K562 (cell line): ENCODE measurements at regions not wholly inside any gene's neighbourhood (a gene's known extent, or its start where the extent isn't known, plus 50 kb on each side); places are given as distances from the start of the nearest gene placed in this dataset.

Source experiments
- ATAC-seq: fragments of 200-7000 bp; cut with Tn5 transposase; 3 replicates; pipeline ENCODE4 v1.9.1; 2020; ENCODE audit warnings: moderate library complexity
- BruUV-seq: library from RNA; stranded (reverse); fragments of 400-500 nt; replicated peaks from 2 replicates; lab custom pipeline; 2021; lab: Mats Ljungman, UMichigan
- CTCF ChIA-PET: fragments of 300-600 bp; formaldehyde crosslinking; extraction: SDS; loops from one replicate; lab custom pipeline; 2021; ENCODE audit warnings: low intra/inter-chr PET ratio; lab: Yijun Ruan, JAX
- POLR2A ChIA-PET: fragments of 300-600, 350-650 bp; sonication (Branson Sonifier 250); formaldehyde crosslinking; extraction: SDS; loops from one replicate; lab custom pipeline; 2021; ENCODE audit warnings: antibody characterized with exemption, inconsistent platforms; lab: Yijun Ruan, JAX
- DNase-seq, 4 experiments: peaks; one replicate each; pipeline versions ENCODE4 v3.0.0 to v3.0.0-alpha.2; 2011 to 2018; ENCODE audit warnings: low spot score in 3 of 4, mixed read lengths in 3 of 4; ENCODE audit errors: extremely low read depth in 1 of 4
- FAIRE-seq: peaks from 2 replicates; lab custom pipeline; 2011; peaks lifted over from hg19 to GRCh38; lab: Jason Lieb, UNC
- H2AFZ ChIP-seq: 2 replicates; pipeline ENCODE4 v1.6.0; 2011; ENCODE audit warnings: low read depth, low read length, control low read depth, inconsistent platforms
- H3K27ac ChIP-seq: fragments of 200-600 bp; 3 replicates; pipeline ENCODE4 v1.8.0; 2011; ENCODE audit warnings: low read depth, mild to moderate bottlenecking, control low read depth, inconsistent platforms, low read length, moderate library complexity, mixed read lengths; ENCODE audit errors: extremely low read depth
- H3K27me3 ChIP-seq, 2 experiments: fragments of 300-600 bp in 1 of 2; 2 replicates in 1 of 2; 3 replicates in 1 of 2; pipeline versions ENCODE4 v1.6.0 to v1.8.0; 2011; ENCODE audit warnings: inconsistent platforms in 2 of 2, low read length in 2 of 2, mild to moderate bottlenecking in 1 of 2, mixed read lengths in 1 of 2, moderate library complexity in 1 of 2; ENCODE audit not compliant: control insufficient read depth in 2 of 2, insufficient read depth in 2 of 2
- H3K36me3 ChIP-seq: fragments of 300-600 bp; 3 replicates; pipeline ENCODE4 v1.8.0; 2011; ENCODE audit warnings: mild to moderate bottlenecking, low read length, inconsistent platforms; ENCODE audit not compliant: control insufficient read depth, insufficient read depth
- H3K4me1 ChIP-seq, 2 experiments: fragments of 200-600 bp in 1 of 2; replicated peaks in 1 of 2; 2 replicates in 1 of 2; 3 replicates in 1 of 2; pipeline versions ENCODE4 v1.5.1 to v1.8.0; 2011; ENCODE audit warnings: inconsistent platforms in 2 of 2, low read length in 2 of 2, mild to moderate bottlenecking in 1 of 2, mixed read lengths in 1 of 2, moderate library complexity in 1 of 2; ENCODE audit not compliant: control insufficient read depth in 2 of 2, insufficient read depth in 2 of 2
- H3K4me2 ChIP-seq: 2 replicates; pipeline ENCODE4 v1.6.1; 2011; ENCODE audit warnings: low read length, control low read depth, inconsistent platforms, mixed read lengths; ENCODE audit not compliant: insufficient read depth
- H3K4me3 ChIP-seq: fragments of 200-600 bp; sonication (generic), shearing (Covaris generic); 2 replicates; pipeline ENCODE4 v1.5.1; 2016; ENCODE audit warnings: control low read depth, inconsistent platforms
- H3K79me2 ChIP-seq: fragments of 200-600 bp; 3 replicates; pipeline ENCODE4 v1.8.0; 2011; ENCODE audit warnings: low read length, inconsistent platforms; ENCODE audit not compliant: control insufficient read depth, insufficient read depth
- H3K9ac ChIP-seq, 2 experiments: 2 replicates each; pipeline versions ENCODE4 v1.6.0 to v1.6.1; 2011; ENCODE audit warnings: low read depth in 2 of 2, low read length in 2 of 2, control low read depth in 1 of 2, inconsistent platforms in 1 of 2, mild to moderate bottlenecking in 1 of 2, mixed read lengths in 1 of 2; ENCODE audit not compliant: insufficient read depth in 1 of 2
- H3K9me1 ChIP-seq: one replicate; pipeline ENCODE4 v1.6.0; 2011; ENCODE audit warnings: inconsistent platforms, mild to moderate bottlenecking, low read length, moderate library complexity; ENCODE audit not compliant: control insufficient read depth, insufficient read depth
- H3K9me3 ChIP-seq: replicated peaks from 2 replicates; pipeline ENCODE4 v1.5.1; 2011; ENCODE audit warnings: low read depth, low read length, inconsistent platforms; ENCODE audit not compliant: control insufficient read depth, insufficient read depth
- H4K20me1 ChIP-seq: replicated peaks from 2 replicates; pipeline ENCODE4 v1.6.1; 2011; ENCODE audit warnings: low read length, inconsistent platforms, mixed read lengths; ENCODE audit not compliant: control insufficient read depth, insufficient read depth
- HDAC3 ChIP-seq: fragments of 450-650 bp; IDR thresholded peaks from 2 replicates; pipeline ENCODE4 v1.6.1; 2018; ENCODE audit warnings: borderline replicate concordance, mild to moderate bottlenecking, moderate library complexity; ENCODE audit not compliant: partially characterized antibody
- KLF10 ChIP-seq: fragments of 250-450 bp; sonication (Bioruptor Pico); IDR thresholded peaks from 2 replicates; pipeline ENCODE4 v1.6.1; 2021; ENCODE audit warnings: matching md5 sums
- MBD1 ChIP-seq: fragments of 250-450 bp; sonication (Bioruptor Pico); IDR thresholded peaks from 2 replicates; pipeline ENCODE4 v1.8.0; 2022; ENCODE audit warnings: inconsistent platforms
- MLX ChIP-seq, 2 experiments: fragments of 450-650 bp in 1 of 2; sonication (generic) in 1 of 2; formaldehyde crosslinking; conservative IDR thresholded peaks; 2 replicates each; pipeline versions ENCODE4 v1.4.0 to v1.8.1; 2020 to 2022; ENCODE audit warnings: mild to moderate bottlenecking in 1 of 2, missing genetic modification reagents in 1 of 2
- RBM25 ChIP-seq: fragments of 200-400 bp; formaldehyde crosslinking; IDR thresholded peaks from 2 replicates; pipeline ENCODE4 v1.6.1; 2018; ENCODE audit warnings: low read length, low read depth, moderate library complexity; ENCODE audit not compliant: severe bottlenecking
- REST ChIP-seq, 2 experiments: fragments of 450-650 bp; formaldehyde crosslinking in 1 of 2; IDR thresholded peaks; 2 replicates each; pipeline versions ENCODE4 v1.4.0 to v1.6.1; 2014 to 2020; ENCODE audit warnings: mild to moderate bottlenecking in 2 of 2, borderline replicate concordance in 1 of 2, low read depth in 1 of 2
- SAP30 ChIP-seq: fragments of 200-600 bp; sonication (generic); IDR thresholded peaks from 2 replicates; pipeline ENCODE4 v1.6.1; 2012; ENCODE audit warnings: borderline replicate concordance, low read depth, mild to moderate bottlenecking, moderate library complexity, low read length, control low read depth, inconsistent platforms; ENCODE audit not compliant: insufficient read depth, poor library complexity, severe bottlenecking
- ZNF384 ChIP-seq: IDR thresholded peaks from 2 replicates; pipeline ENCODE4 v1.6.1; 2012; ENCODE audit warnings: low read depth, low read length, improper control_type of control experiment
- in situ Hi-C: fragments of 300-500 bp; cut with MboI; formaldehyde crosslinking; loops from 4 replicates; pipeline ENCODE4 v1.15.0; 2018; ENCODE audit warnings: inconsistent platforms, mixed read lengths
- intact Hi-C: fragments of 100-400 bp; cut with micrococcal nuclease; formaldehyde crosslinking; loops from 2 replicates; pipeline ENCODE4 v1.14.2; 2022

GRCh38 chr2:171227066-171227782, 66.5 kb upstream of the TLK1 start (continued):
- TF ChIP-seq ZNF384 (0 out of 2 replicates have a peak, but pooled peaks have one; percentile 31), RBM25 (peak; percentile 13)
- TF ChIP-seq, all 486 proteins: peak for 7

GRCh38 chr2:171226461-171226860, 65.8 kb upstream of the TLK1 start:
- FAIRE-seq (no peak), ATAC-seq (no peak), DNase-seq (no peak)
- intact Hi-C loops = loop anchor here (5.0 kb wide), 1 partner anchor 64 kb away; the partner anchor contains the start of gene TLK1
- in situ Hi-C loops = no loop called here
- Histone ChIP-seq H3K4me3 (no peak overlapping the region), H4K20me1 (no peaks in the 10 kb centered on the region), H3K9me3 (no peaks in the 10 kb centered on the region), H3K4me2 (no peak overlapping the region), H3K9me1 (no peaks in the 10 kb centered on the region), H2AFZ (no peak overlapping the region), H3K27me3 (no peaks in the 10 kb centered on the region), H3K4me1 (peaks cover 0 to 6% of the 10 kb centered on the region in 2 experiments; a peak in 3 of 5 replicates), H3K79me2 (no peaks in the 10 kb centered on the region), H3K27ac (no peak overlapping the region), H3K9ac (no peak overlapping the region), H3K36me3 (no peaks in the 10 kb centered on the region)
- BruUV-seq = no TSS peak
- ChIA-PET CTCF (no interaction called here), POLR2A (interaction anchor here (0.6 to 1.0 kb wide), 2 partner anchors 12 to 214 kb away, joined by 3 read pairs; no protein-coding TSS in a partner anchor)
- TF ChIP-seq REST (IDR thresholded peaks at IDR 0.05; ENCODE audit: borderline replicate concordance) = no peak
- no peak for TF ChIP-seq REST (CRISPR knock-in tag; IDR thresholded peaks at IDR 0.05; ENCODE audit: low read depth)
- no peak for TF ChIP-seq HDAC3
- TF ChIP-seq KLF10 (CRISPR knock-in tag) = no peak
- no peak for TF ChIP-seq SAP30
- TF ChIP-seq MLX (CRISPR knock-in tag; conservative IDR thresholded peaks at IDR 0.05) = no peak
- no peak for TF ChIP-seq MBD1 (CRISPR knock-in tag)
